Liver (tissue), 3 donors: ENCODE measurements at regions not wholly inside any gene's neighbourhood (a gene's known extent, or its start where the extent isn't known, plus 50 kb on each side); places are given as distances from the start of the nearest gene placed in this dataset.

Experiments used
- GABPA ChIP-seq, 2 donors: IDR thresholded peaks in 1 of 2; conservative IDR thresholded peaks in 1 of 2; 2 replicates each; pipeline ENCODE4 v1.6.1; 2016; ENCODE audit warnings: antibody characterized with exemption in 2 of 2, mild to moderate bottlenecking in 1 of 2, moderate library complexity in 1 of 2
- SP1 ChIP-seq: IDR thresholded peaks from 2 replicates; pipeline ENCODE4 v1.6.1; 2018; ENCODE audit warnings: antibody characterized with exemption, mild to moderate bottlenecking
- TAF1 ChIP-seq: conservative IDR thresholded peaks from 2 replicates; pipeline ENCODE4 v1.6.1; 2016; ENCODE audit warnings: antibody characterized with exemption, mild to moderate bottlenecking
- TF ChIP-seq, protein P1 (sequence below): fragments of 150-350 bp; IDR thresholded peaks from 2 replicates; pipeline ENCODE4 v1.5.1; 2017; ENCODE audit warnings: improper control_type of control experiment, low read depth, low read length; ENCODE audit not compliant: missing input control
- TF ChIP-seq, protein P2 (sequence below): IDR thresholded peaks from 2 replicates; pipeline ENCODE4 v1.6.1; 2016; ENCODE audit warnings: antibody characterized with exemption, mild to moderate bottlenecking
- donor health status: healthy.
- donor health status: healthy.

DNA sequence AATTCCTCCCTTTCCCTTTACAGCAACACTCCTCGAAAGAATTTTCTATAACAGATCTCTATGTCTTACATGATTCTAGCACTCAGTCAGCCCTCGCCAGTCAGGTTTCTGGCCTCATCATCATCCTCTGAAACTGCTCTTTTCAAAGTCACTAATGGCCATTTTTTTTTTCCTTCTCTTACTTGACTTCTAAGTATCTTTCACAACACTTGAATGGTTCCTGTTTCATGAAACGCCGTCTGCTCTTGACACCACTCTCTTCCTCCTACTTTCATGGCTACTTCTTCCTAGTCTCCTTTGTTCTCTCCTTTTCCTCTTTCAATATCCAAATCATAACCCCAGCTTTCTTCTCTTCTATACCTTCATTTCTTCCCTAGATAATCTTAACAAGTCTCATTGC, 100.5 kb upstream of the NRP1 start:
- TF ChIP-seq TAF1 (no peak), SP1 (no peak), GABPA (IDR thresholded peaks at IDR 0.05 in 1 of 2, conservative IDR thresholded peaks at IDR 0.05 in 1 of 2) (no peak)
- TF ChIP-seq, protein P1, sequence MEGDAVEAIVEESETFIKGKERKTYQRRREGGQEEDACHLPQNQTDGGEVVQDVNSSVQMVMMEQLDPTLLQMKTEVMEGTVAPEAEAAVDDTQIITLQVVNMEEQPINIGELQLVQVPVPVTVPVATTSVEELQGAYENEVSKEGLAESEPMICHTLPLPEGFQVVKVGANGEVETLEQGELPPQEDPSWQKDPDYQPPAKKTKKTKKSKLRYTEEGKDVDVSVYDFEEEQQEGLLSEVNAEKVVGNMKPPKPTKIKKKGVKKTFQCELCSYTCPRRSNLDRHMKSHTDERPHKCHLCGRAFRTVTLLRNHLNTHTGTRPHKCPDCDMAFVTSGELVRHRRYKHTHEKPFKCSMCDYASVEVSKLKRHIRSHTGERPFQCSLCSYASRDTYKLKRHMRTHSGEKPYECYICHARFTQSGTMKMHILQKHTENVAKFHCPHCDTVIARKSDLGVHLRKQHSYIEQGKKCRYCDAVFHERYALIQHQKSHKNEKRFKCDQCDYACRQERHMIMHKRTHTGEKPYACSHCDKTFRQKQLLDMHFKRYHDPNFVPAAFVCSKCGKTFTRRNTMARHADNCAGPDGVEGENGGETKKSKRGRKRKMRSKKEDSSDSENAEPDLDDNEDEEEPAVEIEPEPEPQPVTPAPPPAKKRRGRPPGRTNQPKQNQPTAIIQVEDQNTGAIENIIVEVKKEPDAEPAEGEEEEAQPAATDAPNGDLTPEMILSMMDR, result no peak
- TF ChIP-seq, protein P2, sequence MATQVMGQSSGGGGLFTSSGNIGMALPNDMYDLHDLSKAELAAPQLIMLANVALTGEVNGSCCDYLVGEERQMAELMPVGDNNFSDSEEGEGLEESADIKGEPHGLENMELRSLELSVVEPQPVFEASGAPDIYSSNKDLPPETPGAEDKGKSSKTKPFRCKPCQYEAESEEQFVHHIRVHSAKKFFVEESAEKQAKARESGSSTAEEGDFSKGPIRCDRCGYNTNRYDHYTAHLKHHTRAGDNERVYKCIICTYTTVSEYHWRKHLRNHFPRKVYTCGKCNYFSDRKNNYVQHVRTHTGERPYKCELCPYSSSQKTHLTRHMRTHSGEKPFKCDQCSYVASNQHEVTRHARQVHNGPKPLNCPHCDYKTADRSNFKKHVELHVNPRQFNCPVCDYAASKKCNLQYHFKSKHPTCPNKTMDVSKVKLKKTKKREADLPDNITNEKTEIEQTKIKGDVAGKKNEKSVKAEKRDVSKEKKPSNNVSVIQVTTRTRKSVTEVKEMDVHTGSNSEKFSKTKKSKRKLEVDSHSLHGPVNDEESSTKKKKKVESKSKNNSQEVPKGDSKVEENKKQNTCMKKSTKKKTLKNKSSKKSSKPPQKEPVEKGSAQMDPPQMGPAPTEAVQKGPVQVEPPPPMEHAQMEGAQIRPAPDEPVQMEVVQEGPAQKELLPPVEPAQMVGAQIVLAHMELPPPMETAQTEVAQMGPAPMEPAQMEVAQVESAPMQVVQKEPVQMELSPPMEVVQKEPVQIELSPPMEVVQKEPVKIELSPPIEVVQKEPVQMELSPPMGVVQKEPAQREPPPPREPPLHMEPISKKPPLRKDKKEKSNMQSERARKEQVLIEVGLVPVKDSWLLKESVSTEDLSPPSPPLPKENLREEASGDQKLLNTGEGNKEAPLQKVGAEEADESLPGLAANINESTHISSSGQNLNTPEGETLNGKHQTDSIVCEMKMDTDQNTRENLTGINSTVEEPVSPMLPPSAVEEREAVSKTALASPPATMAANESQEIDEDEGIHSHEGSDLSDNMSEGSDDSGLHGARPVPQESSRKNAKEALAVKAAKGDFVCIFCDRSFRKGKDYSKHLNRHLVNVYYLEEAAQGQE, result no peak
